SH-SY5Y (cell line): ENCODE measurements at regions not wholly inside any gene's neighbourhood (a gene's known extent, or its start where the extent isn't known, plus 50 kb on each side); places are given as distances from the start of the nearest gene placed in this dataset.

Experiments
- GATA2 ChIP-seq: IDR thresholded peaks from 2 replicates; pipeline ENCODE4 v1.6.1; 2011; ENCODE audit warnings: mild to moderate bottlenecking, low read depth, low read length
- GATA3 ChIP-seq: IDR thresholded peaks from 2 replicates; pipeline ENCODE4 v1.6.1; 2011; ENCODE audit warnings: low read depth, mild to moderate bottlenecking, low read length, moderate library complexity

GRCh38 chr3:150275941-150276340 is 132.2 kb upstream of the TSC22D2 start:
- TF ChIP-seq GATA3: no peak
- TF ChIP-seq GATA2: no peak
